ENCODE measurements at regions not wholly inside any gene's neighbourhood (a gene's known extent, or its start where the extent isn't known, plus 50 kb on each side); places are given as distances from the start of the nearest gene placed in this dataset.

- CTCF ChIA-PET = interaction anchor here (0.6 kb wide), 1 partner anchor 485 kb away, joined by 3 read pairs; no protein-coding TSS in a partner anchor
- Mint-ChIP-seq H3K4me3 (ENCODE audit: low read depth, unreplicated experiment) (no peak overlapping the region), H3K4me1 (ENCODE audit: low read depth, unreplicated experiment) (no peaks in the 10 kb centered on the region), H3K27me3 (ENCODE audit: unreplicated experiment) (no peaks in the 10 kb centered on the region), H3K36me3 (ENCODE audit: insufficient read depth, unreplicated experiment) (no peaks in the 10 kb centered on the region), H3K9me3 (ENCODE audit: low read depth, unreplicated experiment) (peaks cover 10% of the 10 kb centered on the region), H3K27ac (ENCODE audit: unreplicated experiment) (no peak overlapping the region)
- no TSS peak for BruUV-seq (replicated peaks)
- no peak for DNase-seq
- intact Hi-C loops (cut with micrococcal nuclease; ENCODE audit: unreplicated experiment) = no loop called here
- TF ChIP-seq CTCF (IDR thresholded peaks at IDR 0.05; ENCODE audit: unreplicated experiment) = no peak
Observed at GRCh38 chr15:94033683-94034020, 197.7 kb upstream of the MCTP2 start.

GRCh38 chr15:94033014-94033682 lies 198.2 kb upstream of the MCTP2 start:
- Mint-ChIP-seq H3K27me3 (ENCODE audit: unreplicated experiment) (no peaks in the 10 kb centered on the region), H3K9me3 (ENCODE audit: low read depth, unreplicated experiment) (peaks cover 12% of the 10 kb centered on the region), H3K4me3 (ENCODE audit: low read depth, unreplicated experiment) (no peak overlapping the region), H3K27ac (ENCODE audit: unreplicated experiment) (no peak overlapping the region), H3K36me3 (ENCODE audit: insufficient read depth, unreplicated experiment) (no peaks in the 10 kb centered on the region), H3K4me1 (ENCODE audit: low read depth, unreplicated experiment) (no peaks in the 10 kb centered on the region)
- TF ChIP-seq CTCF (IDR thresholded peaks at IDR 0.05; ENCODE audit: unreplicated experiment) = no peak
- BruUV-seq (replicated peaks) = no TSS peak
- DNase-seq = no peak
- CTCF ChIA-PET = interaction anchor here (0.6 kb wide), 1 partner anchor 485 kb away, joined by 3 read pairs; no protein-coding TSS in a partner anchor
- intact Hi-C loops (cut with micrococcal nuclease; ENCODE audit: unreplicated experiment) = no loop called here

- no peak overlapping the region for H3K4me3 Mint-ChIP-seq (ENCODE audit: low read depth, unreplicated experiment)
- H3K36me3 Mint-ChIP-seq (ENCODE audit: insufficient read depth, unreplicated experiment) = no peaks in the 10 kb centered on the region
- H3K27ac Mint-ChIP-seq (ENCODE audit: unreplicated experiment) = no peak overlapping the region
- CTCF ChIA-PET = no interaction called here
- no peak for DNase-seq
- no TSS peak for BruUV-seq (replicated peaks)
- no peaks in the 10 kb centered on the region for H3K4me1 Mint-ChIP-seq (ENCODE audit: low read depth, unreplicated experiment)
- intact Hi-C loops (cut with micrococcal nuclease; ENCODE audit: unreplicated experiment) = no loop called here
- H3K9me3 Mint-ChIP-seq (ENCODE audit: low read depth, unreplicated experiment) = peaks cover 11% of the 10 kb centered on the region
- no peak for TF ChIP-seq CTCF (IDR thresholded peaks at IDR 0.05; ENCODE audit: unreplicated experiment)
- H3K27me3 Mint-ChIP-seq (ENCODE audit: unreplicated experiment) = no peaks in the 10 kb centered on the region
Observed at GRCh38 chr15:94032571-94032970, 198.8 kb upstream of the MCTP2 start.

GRCh38 chr15:94031072-94031471 lies 200.3 kb upstream of the MCTP2 start:
- no peaks in the 10 kb centered on the region for H3K27me3 Mint-ChIP-seq (ENCODE audit: unreplicated experiment)
- no peak for DNase-seq
- no TSS peak for BruUV-seq (replicated peaks)
- no peaks in the 10 kb centered on the region for H3K36me3 Mint-ChIP-seq (ENCODE audit: insufficient read depth, unreplicated experiment)
- no peaks in the 10 kb centered on the region for H3K4me1 Mint-ChIP-seq (ENCODE audit: low read depth, unreplicated experiment)
- H3K9me3 Mint-ChIP-seq (ENCODE audit: low read depth, unreplicated experiment) = peaks cover 8% of the 10 kb centered on the region
- no peak overlapping the region for H3K27ac Mint-ChIP-seq (ENCODE audit: unreplicated experiment)
- no peak overlapping the region for H3K4me3 Mint-ChIP-seq (ENCODE audit: low read depth, unreplicated experiment)
- TF ChIP-seq CTCF (IDR thresholded peaks at IDR 0.05; ENCODE audit: unreplicated experiment) = no peak
- CTCF ChIA-PET = interaction anchor here (0.6 kb wide), 1 partner anchor 860 kb away, joined by 4 read pairs; no protein-coding TSS in a partner anchor
- intact Hi-C loops (cut with micrococcal nuclease; ENCODE audit: unreplicated experiment) = no loop called here
